BJ (cell line): ENCODE measurements at regions not wholly inside any gene's neighbourhood (a gene's known extent, or its start where the extent isn't known, plus 50 kb on each side); places are given as distances from the start of the nearest gene placed in this dataset.
"Not testable (repeated sequence)": the region's sequence is repeated elsewhere in the genome, so short reads cannot be mapped to it uniquely, and the experiment has no call there.

Experiments
- CTCF ChIA-PET: fragments of 350-600 bp; formaldehyde crosslinking; extraction: SDS; loops from one replicate; lab custom pipeline; 2021; ENCODE audit warnings: antibody characterized with exemption, inconsistent platforms; lab: Yijun Ruan, JAX
- POLR2A ChIA-PET: fragments of 300-600 bp; sonication (Branson Sonifier 250); formaldehyde crosslinking; extraction: SDS; loops from one replicate; lab custom pipeline; 2021; ENCODE audit warnings: antibody characterized with exemption; lab: Charles Lee
- DNase-seq: peaks from one replicate; pipeline ENCODE4 v3.0.0-alpha.2; 2011; ENCODE audit warnings: low read depth
- H3K27me3 ChIP-seq: 2 replicates; pipeline ENCODE4 v1.6.0; 2011; ENCODE audit warnings: low read length; ENCODE audit not compliant: control insufficient read depth, insufficient read depth
- H3K36me3 ChIP-seq: 2 replicates; pipeline ENCODE4 v1.5.1; 2011; ENCODE audit warnings: low read length; ENCODE audit not compliant: control insufficient read depth, insufficient read depth
- H3K4me3 ChIP-seq: 2 replicates; pipeline ENCODE4 v1.5.1; 2011; ENCODE audit warnings: low read depth, mild to moderate bottlenecking, control low read depth, low read length
- CTCF ChIP-seq: IDR thresholded peaks from 2 replicates; pipeline ENCODE4 v1.5.1; 2011; ENCODE audit warnings: low read depth, mild to moderate bottlenecking, control low read depth, inconsistent platforms, low read length, moderate library complexity; ENCODE audit not compliant: insufficient read depth

- ChIA-PET POLR2A (no interaction called here), CTCF (no interaction called here)
- no peak overlapping the region for H3K4me3 ChIP-seq
- no peak for TF ChIP-seq CTCF
- no peaks in the 10 kb centered on the region for H3K36me3 ChIP-seq
- H3K27me3 ChIP-seq, result no peaks in the 10 kb centered on the region
- no peak for DNase-seq
Measured at GRCh38 chr6:140274548-140274947, 900.1 kb upstream of the CITED2 start.

- no peak overlapping the region for H3K4me3 ChIP-seq
- no peak for DNase-seq
- POLR2A ChIA-PET, result interaction anchor here (0.5 kb wide), 1 partner anchor 191 kb away, joined by 3 read pairs; no protein-coding TSS in a partner anchor
- TF ChIP-seq CTCF, result no peak
- CTCF ChIA-PET, result interaction anchor here (0.7 kb wide), 1 partner anchor 282 kb away, joined by 4 read pairs; no protein-coding TSS in a partner anchor
- H3K27me3 ChIP-seq, result no peaks in the 10 kb centered on the region
- no peaks in the 10 kb centered on the region for H3K36me3 ChIP-seq
Measured at GRCh38 chr6:140271759-140272377, 897.4 kb upstream of the CITED2 start.

GRCh38 chr6:140269591-140270165 lies 895.2 kb upstream of the CITED2 start:
- no peak for TF ChIP-seq CTCF
- CTCF ChIA-PET, result interaction anchor here (1.3 kb wide), 1 partner anchor 14 kb away, joined by 4 read pairs; no protein-coding TSS in a partner anchor
- POLR2A ChIA-PET, result no interaction called here
- Histone ChIP-seq H3K36me3 (no peaks in the 10 kb centered on the region), H3K27me3 (no peaks in the 10 kb centered on the region), H3K4me3 (no peak overlapping the region)
- DNase-seq, result no peak

GRCh38 chr6:140264431-140264830 lies 890.0 kb upstream of the CITED2 start:
- H3K36me3 ChIP-seq, result no peaks in the 10 kb centered on the region
- no peak for DNase-seq
- POLR2A ChIA-PET, result no interaction called here
- H3K27me3 ChIP-seq, result no peaks in the 10 kb centered on the region
- no peak for TF ChIP-seq CTCF
- CTCF ChIA-PET, result no interaction called here
- H3K4me3 ChIP-seq, result no peak overlapping the region

- H3K36me3 ChIP-seq, POLR2A ChIA-PET, H3K4me3 ChIP-seq, DNase-seq, CTCF ChIA-PET, H3K27me3 ChIP-seq: not testable (repeated sequence)
Measured at GRCh38 chr6:140258302-140258701, 883.9 kb upstream of the CITED2 start.
